Thoracic aorta (tissue), 2 donors: ENCODE measurements at regions not wholly inside any gene's neighbourhood (a gene's known extent, or its start where the extent isn't known, plus 50 kb on each side); places are given as distances from the start of the nearest gene placed in this dataset.

Experiments
- ATAC-seq: fragments of 150-250 bp; one replicate; pipeline ENCODE4 v1.8.0; 2017; ENCODE audit warnings: low read depth; ENCODE audit not compliant: insufficient number of reproducible peaks, low FRiP score
- DNase-seq: peaks from one replicate; pipeline ENCODE4 v3.0.0-alpha.2; 2020; ENCODE audit warnings: low spot score
- H3K27ac ChIP-seq, 2 donors: fragments of 200-600 bp; sonication (generic); 1 replicate in 1 of 2; 2 replicates in 1 of 2; pipeline ENCODE4 v1.5.1; 2016; ENCODE audit warnings: mild to moderate bottlenecking in 2 of 2, moderate library complexity in 2 of 2
- H3K27me3 ChIP-seq: fragments of 200-600 bp; sonication (generic); replicated peaks from 2 replicates; pipeline ENCODE4 v1.6.0; 2016; ENCODE audit warnings: mild to moderate bottlenecking; ENCODE audit not compliant: insufficient read depth
- H3K36me3 ChIP-seq: fragments of 200-600 bp; sonication (generic); one replicate; pipeline ENCODE4 v1.5.1; 2016
- H3K4me1 ChIP-seq, 2 donors: fragments of 200-600 bp; sonication (generic); 1 replicate in 1 of 2; 2 replicates in 1 of 2; pipeline versions ENCODE4 v1.5.1 to v1.6.0; 2016; ENCODE audit warnings: low read depth in 2 of 2, mild to moderate bottlenecking in 1 of 2; ENCODE audit not compliant: control insufficient read depth in 1 of 2
- H3K4me3 ChIP-seq: fragments of 200-600 bp; sonication (generic); 2 replicates; pipeline ENCODE4 v1.5.1; 2016; ENCODE audit warnings: mild to moderate bottlenecking
- H3K9me3 ChIP-seq: fragments of 200-600 bp; sonication (generic); 2 replicates; pipeline ENCODE4 v1.5.1; 2016
- CTCF ChIP-seq: fragments of 200-600 bp; sonication (generic); IDR thresholded peaks from one replicate; pipeline ENCODE4 v1.5.1; 2019; ENCODE audit warnings: antibody characterized with exemption

GRCh38 chr10:106446920-106447319 lies 717.6 kb downstream of the SORCS1 start:
- no peak for TF ChIP-seq CTCF
- H3K4me1 ChIP-seq: no peaks in the 10 kb centered on the region
- no peaks in the 10 kb centered on the region for H3K36me3 ChIP-seq
- DNase-seq (no peak), ATAC-seq (no peak)
- no peak overlapping the region for H3K4me3 ChIP-seq
- H3K27me3 ChIP-seq: no peaks in the 10 kb centered on the region
- no peaks in the 10 kb centered on the region for H3K9me3 ChIP-seq
- no peak overlapping the region for H3K27ac ChIP-seq

DNA sequence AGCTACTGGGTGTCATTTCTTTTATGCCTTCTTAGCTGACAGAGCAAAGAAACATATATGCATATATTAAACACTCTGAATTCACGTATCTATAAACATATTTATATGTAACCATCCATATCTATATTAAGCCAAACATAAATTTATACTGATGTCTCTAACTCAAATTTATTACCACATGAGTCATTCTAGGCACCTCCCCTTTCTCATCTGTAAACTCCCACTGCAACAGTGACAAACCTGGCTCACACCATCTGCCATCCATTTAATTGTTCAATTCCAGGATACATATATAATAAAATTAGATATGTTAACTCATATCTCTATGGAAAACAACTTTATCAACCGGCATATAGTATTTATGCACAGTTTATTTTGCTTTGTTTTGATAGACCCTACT lies 722.3 kb downstream of the SORCS1 start:
- no peak for TF ChIP-seq CTCF
- no peaks in the 10 kb centered on the region for H3K4me1 ChIP-seq
- H3K36me3 ChIP-seq: no peaks in the 10 kb centered on the region
- no peaks in the 10 kb centered on the region for H3K9me3 ChIP-seq
- no peak overlapping the region for H3K4me3 ChIP-seq
- no peak overlapping the region for H3K27ac ChIP-seq
- no peak for DNase-seq
- H3K27me3 ChIP-seq: no peaks in the 10 kb centered on the region
- no peak for ATAC-seq

GRCh38 chr10:106440767-106441166 lies 723.7 kb downstream of the SORCS1 start:
- Histone ChIP-seq H3K36me3 (no peaks in the 10 kb centered on the region), H3K27me3 (no peaks in the 10 kb centered on the region), H3K4me3 (no peak overlapping the region), H3K4me1 (no peaks in the 10 kb centered on the region), H3K9me3 (no peaks in the 10 kb centered on the region), H3K27ac (no peak overlapping the region)
- TF ChIP-seq CTCF: no peak
- DNase-seq (no peak), ATAC-seq (no peak)

- Histone ChIP-seq H3K36me3 (no peaks in the 10 kb centered on the region), H3K4me3 (no peak overlapping the region), H3K4me1 (no peaks in the 10 kb centered on the region), H3K27me3 (no peaks in the 10 kb centered on the region), H3K9me3 (no peaks in the 10 kb centered on the region), H3K27ac (no peak overlapping the region)
- TF ChIP-seq CTCF: no peak
- no peak for ATAC-seq
- no peak for DNase-seq
Observed at GRCh38 chr10:106440355-106440754, 724.2 kb downstream of the SORCS1 start.

DNA sequence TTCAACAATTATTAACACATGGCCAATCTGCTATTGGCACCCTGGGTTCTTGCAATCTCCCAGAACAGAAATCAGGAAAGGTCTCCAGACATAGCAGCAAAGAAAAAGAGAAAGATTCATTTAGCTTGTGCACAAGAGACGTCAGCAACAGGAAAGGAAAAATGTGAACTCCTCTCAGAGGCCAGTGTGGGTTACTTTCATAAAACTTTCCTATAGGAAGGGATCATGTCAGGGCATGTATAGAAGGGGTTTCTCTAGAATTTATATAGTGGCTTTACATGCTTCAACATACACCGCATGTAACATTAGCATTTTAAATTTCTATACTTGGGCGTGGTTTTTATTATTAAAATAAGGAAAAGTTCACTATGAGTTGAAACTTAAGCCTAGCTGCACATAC lies 725.1 kb downstream of the SORCS1 start:
- no peak for TF ChIP-seq CTCF
- H3K27me3 ChIP-seq: no peaks in the 10 kb centered on the region
- ATAC-seq (no peak), DNase-seq (no peak)
- H3K4me1 ChIP-seq: no peaks in the 10 kb centered on the region
- no peak overlapping the region for H3K4me3 ChIP-seq
- H3K9me3 ChIP-seq: peaks cover 3% of the 10 kb centered on the region
- no peak overlapping the region for H3K27ac ChIP-seq
- H3K36me3 ChIP-seq: no peaks in the 10 kb centered on the region
